ENCODE measurements at regions not wholly inside any gene's neighbourhood (a gene's known extent, or its start where the extent isn't known, plus 50 kb on each side); places are given as distances from the start of the nearest gene placed in this dataset.

DNA sequence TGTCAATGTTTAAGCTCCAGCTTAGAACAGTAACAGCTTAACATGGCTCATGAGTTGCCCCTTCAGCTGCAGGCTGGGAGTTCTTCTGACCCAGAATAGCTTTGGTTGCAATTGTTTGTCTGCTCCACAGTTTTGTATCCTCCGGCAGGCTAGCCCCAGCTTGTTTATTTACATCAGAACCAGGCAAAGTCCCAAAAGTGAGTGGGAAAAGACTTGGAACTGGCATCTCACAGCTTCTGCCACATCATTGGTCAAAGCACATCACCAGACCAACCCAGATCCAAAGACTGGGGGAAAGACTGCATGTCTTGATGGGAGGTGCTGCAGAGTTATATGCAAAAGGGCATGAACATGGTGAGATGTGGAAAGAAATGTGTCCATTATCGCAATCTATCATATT lies 231.2 kb upstream of the CPEB2 start:
- TF ChIP-seq JUN (IDR thresholded peaks at IDR 0.05; ENCODE audit: low read depth, low read length): no peak
- no peak for TF ChIP-seq TEAD4 (IDR thresholded peaks at IDR 0.05; ENCODE audit: low read depth, low read length)
- TF ChIP-seq, protein P1, sequence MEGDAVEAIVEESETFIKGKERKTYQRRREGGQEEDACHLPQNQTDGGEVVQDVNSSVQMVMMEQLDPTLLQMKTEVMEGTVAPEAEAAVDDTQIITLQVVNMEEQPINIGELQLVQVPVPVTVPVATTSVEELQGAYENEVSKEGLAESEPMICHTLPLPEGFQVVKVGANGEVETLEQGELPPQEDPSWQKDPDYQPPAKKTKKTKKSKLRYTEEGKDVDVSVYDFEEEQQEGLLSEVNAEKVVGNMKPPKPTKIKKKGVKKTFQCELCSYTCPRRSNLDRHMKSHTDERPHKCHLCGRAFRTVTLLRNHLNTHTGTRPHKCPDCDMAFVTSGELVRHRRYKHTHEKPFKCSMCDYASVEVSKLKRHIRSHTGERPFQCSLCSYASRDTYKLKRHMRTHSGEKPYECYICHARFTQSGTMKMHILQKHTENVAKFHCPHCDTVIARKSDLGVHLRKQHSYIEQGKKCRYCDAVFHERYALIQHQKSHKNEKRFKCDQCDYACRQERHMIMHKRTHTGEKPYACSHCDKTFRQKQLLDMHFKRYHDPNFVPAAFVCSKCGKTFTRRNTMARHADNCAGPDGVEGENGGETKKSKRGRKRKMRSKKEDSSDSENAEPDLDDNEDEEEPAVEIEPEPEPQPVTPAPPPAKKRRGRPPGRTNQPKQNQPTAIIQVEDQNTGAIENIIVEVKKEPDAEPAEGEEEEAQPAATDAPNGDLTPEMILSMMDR (IDR thresholded peaks at IDR 0.05; ENCODE audit: control extremely low read depth in 1 of 3, insufficient read depth in 1 of 3, low read depth in 1 of 3, low read length in 3 of 3): no peak
- no peak for TF ChIP-seq TBP (IDR thresholded peaks at IDR 0.05; ENCODE audit: low read depth, low read length)
- no peak for TF ChIP-seq PHF8 (conservative IDR thresholded peaks at IDR 0.05; ENCODE audit: low read depth, low read length)
- TF ChIP-seq JUND (IDR thresholded peaks at IDR 0.05; ENCODE audit: low read length): no peak
- TF ChIP-seq SIRT6 (IDR thresholded peaks at IDR 0.05; ENCODE audit: low read length): no peak
- H2BK15ac ChIP-seq (ENCODE audit: low read length): no peak overlapping the region
- no peak overlapping the region for H3K27ac ChIP-seq (ENCODE audit: low read depth, low read length)
- no peak overlapping the region for H3K4me2 ChIP-seq (ENCODE audit: insufficient read depth in 1 of 2, low read depth in 2 of 2, low read length in 2 of 2)
- DNase-seq (ENCODE audit: low read depth in 1 of 2, low spot score in 2 of 2): no peak
- 95% methylated on average over 2 of the region's 2 CpGs; no CpG with 5 or more reads in 1 of the 2 experiments for WGBS, 2 experiments (ENCODE audit: extremely low coverage in 1 of 2, insufficient coverage in 1 of 2, insufficient read length in 1 of 2, insufficient replicate concordance in 2 of 2, low coverage in 1 of 2, low lambda C conversion rate in 2 of 2, missing lambda C conversion rate in 1 of 2)
- no peaks in the 10 kb centered on the region for H4K20me1 ChIP-seq (replicated peaks in 1 of 2; ENCODE audit: control insufficient read depth in 1 of 2, insufficient read depth in 2 of 2, low read length in 2 of 2)
- H3K9me3 ChIP-seq (ENCODE audit: insufficient read depth in 2 of 2, low read depth in 1 of 2, low read length in 1 of 2): no peaks in the 10 kb centered on the region
- H3K4ac ChIP-seq (replicated peaks; ENCODE audit: insufficient read length, low read depth, low read length): no peak overlapping the region
- H2BK12ac ChIP-seq (ENCODE audit: low read depth, low read length): no peak overlapping the region
- no peak overlapping the region for H2BK5ac ChIP-seq (ENCODE audit: low read depth, low read length)
- no peaks in the 10 kb centered on the region for H3K23me2 ChIP-seq (ENCODE audit: low read depth, low read length)
- no peaks in the 10 kb centered on the region for H3K79me1 ChIP-seq (ENCODE audit: low read depth, low read length)
- no peak overlapping the region for H3K56ac ChIP-seq (replicated peaks; ENCODE audit: insufficient read length, low read depth, low read length)
- no peak overlapping the region for H2BK20ac ChIP-seq (ENCODE audit: low read length)
- H3K9ac ChIP-seq (replicated peaks in 1 of 4; ENCODE audit: extremely low read depth in 1 of 4, low read depth in 3 of 4, low read length in 3 of 4): no peak overlapping the region
- 0 out of 7 replicates have a peak, but pooled peaks cover 0 to 2% (median 0%) of the 10 kb centered on the region in 4 experiments for H3K27me3 ChIP-seq (replicated peaks in 1 of 4; ENCODE audit: control insufficient read depth in 3 of 4, extremely low read depth in 1 of 4, insufficient read depth in 3 of 4, low read length in 3 of 4)
- H3K4me3 ChIP-seq (ENCODE audit: extremely low read depth in 1 of 4, insufficient read depth in 2 of 4, low read depth in 3 of 4, low read length in 4 of 4): no peak overlapping the region
- H2AFZ ChIP-seq (ENCODE audit: low read length): no peak overlapping the region
- H2BK120ac ChIP-seq (replicated peaks; ENCODE audit: low read depth, low read length): no peak overlapping the region
- H3K18ac ChIP-seq (ENCODE audit: extremely low read depth, low read length): no peak overlapping the region
- no peak overlapping the region for H4K5ac ChIP-seq (ENCODE audit: insufficient read length, low read depth, low read length)
- CTCF ChIA-PET (ENCODE audit: partially characterized antibody): interaction anchor here (0.6 to 3.4 kb wide), 5 partner anchors 10 to 1115 kb away, joined by 3 to 10 read pairs (median 3); no protein-coding TSS in a partner anchor
- H4K8ac ChIP-seq (ENCODE audit: extremely low read depth, insufficient read depth, low read length): no peak overlapping the region
- no peaks in the 10 kb centered on the region for H3K36me3 ChIP-seq (ENCODE audit: control insufficient read depth in 2 of 4, insufficient read depth in 4 of 4, low read length in 3 of 4)
- H2AK5ac ChIP-seq (ENCODE audit: low read depth, low read length): no peak overlapping the region
- FAIRE-seq: no peak
- POLR2A ChIA-PET (ENCODE audit: partially characterized antibody): no interaction called here
- no peak overlapping the region for H4K91ac ChIP-seq (replicated peaks; ENCODE audit: insufficient read length, low read length)
- no peak overlapping the region for H3K23ac ChIP-seq (ENCODE audit: insufficient read length)
- H3K79me2 ChIP-seq (ENCODE audit: control insufficient read depth in 1 of 2, insufficient read depth in 2 of 2, low read length in 2 of 2): no peaks in the 10 kb centered on the region
- H3K4me1 ChIP-seq (replicated peaks in 1 of 4; ENCODE audit: control insufficient read depth in 3 of 4, insufficient read depth in 4 of 4, low read length in 3 of 4): no peaks in the 10 kb centered on the region
- H3K14ac ChIP-seq (ENCODE audit: insufficient read length): no peak overlapping the region

Data from H1 (cell line).